ENCODE measurements at regions not wholly inside any gene's neighbourhood (a gene's known extent, or its start where the extent isn't known, plus 50 kb on each side); places are given as distances from the start of the nearest gene placed in this dataset.
A peak's percentile ranks its signal among the peaks of the same experiment; 100 is the strongest.

- H3K9me3 ChIP-seq, result no peaks in the 10 kb centered on the region
- no peak overlapping the region for H3K27ac ChIP-seq
- TF ChIP-seq CTCF (IDR thresholded peaks at IDR 0.05), result no peak
- intact Hi-C loops (cut with DNase I), result no loop called here
- no peak for DNase-seq
- H3K4me1 ChIP-seq, result no peaks in the 10 kb centered on the region
- no peak overlapping the region for H3K4me3 ChIP-seq
- no peaks in the 10 kb centered on the region for H3K36me3 ChIP-seq
- H3K9ac ChIP-seq (ENCODE audit: low read depth in 2 of 2, low read length in 2 of 2), result no peak overlapping the region
- H3K27me3 ChIP-seq, result no peaks in the 10 kb centered on the region
These were observed 414.4 kb upstream of the EEF2KMT start for GRCh38 chr16:5512014-5512413.

GRCh38 chr16:5510819-5511370 lies 413.3 kb upstream of the EEF2KMT start:
- no peak for DNase-seq
- no peak for TF ChIP-seq CTCF (IDR thresholded peaks at IDR 0.05)
- H3K27ac ChIP-seq, result no peak overlapping the region

GRCh38 chr16:5509794-5510193 lies 412.2 kb upstream of the EEF2KMT start:
- TF ChIP-seq CTCF (IDR thresholded peaks at IDR 0.05), result no peak
- Histone ChIP-seq H3K9me3 (no peaks in the 10 kb centered on the region), H3K27me3 (no peaks in the 10 kb centered on the region), H3K27ac (no peak overlapping the region), H3K36me3 (no peaks in the 10 kb centered on the region), H3K4me3 (no peak overlapping the region), H3K4me1 (no peaks in the 10 kb centered on the region), H3K9ac (ENCODE audit: low read depth in 2 of 2, low read length in 2 of 2) (no peak overlapping the region)
- DNase-seq, result peak; percentile 84
- intact Hi-C loops (cut with DNase I), result loop anchor here (5.0 kb wide), 1 partner anchor 98 kb away; no protein-coding TSS in a partner anchor

More at GRCh38 chr16:5510819-5511370, 413.3 kb upstream of the EEF2KMT start:
- Histone ChIP-seq H3K4me3 (no peak overlapping the region), H3K36me3 (no peaks in the 10 kb centered on the region), H3K9ac (ENCODE audit: low read depth in 2 of 2, low read length in 2 of 2) (no peak overlapping the region), H3K4me1 (no peaks in the 10 kb centered on the region), H3K27me3 (no peaks in the 10 kb centered on the region), H3K9me3 (no peaks in the 10 kb centered on the region)
- intact Hi-C loops (cut with DNase I), result no loop called here

DNA sequence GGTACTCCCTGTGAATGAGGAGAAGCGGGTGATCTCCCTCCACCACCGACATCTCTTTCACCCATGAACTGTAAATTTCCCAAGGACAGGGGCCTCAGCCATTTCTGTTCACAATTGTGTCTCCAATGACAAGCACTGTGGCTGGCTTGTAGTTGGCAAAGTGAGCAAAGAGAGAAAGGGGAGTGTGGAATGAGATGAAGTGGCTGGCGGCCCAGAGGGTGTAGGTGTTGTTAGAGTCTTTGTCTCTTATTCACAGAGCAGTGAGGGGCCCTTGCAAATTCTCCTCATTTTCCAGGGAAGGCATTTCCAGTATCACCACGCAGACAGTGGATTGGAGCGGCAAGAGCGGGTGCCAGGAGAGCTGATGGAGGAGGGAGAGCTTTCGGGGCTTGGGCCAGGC lies 411.7 kb upstream of the EEF2KMT start:
- no peak for DNase-seq
- Histone ChIP-seq H3K27ac (no peak overlapping the region), H3K4me1 (no peaks in the 10 kb centered on the region), H3K4me3 (no peak overlapping the region), H3K9me3 (no peaks in the 10 kb centered on the region), H3K36me3 (no peaks in the 10 kb centered on the region), H3K9ac (ENCODE audit: low read depth in 2 of 2, low read length in 2 of 2) (no peak overlapping the region), H3K27me3 (no peaks in the 10 kb centered on the region)
- intact Hi-C loops (cut with DNase I), result loop anchor here (5.0 kb wide), 1 partner anchor 98 kb away; no protein-coding TSS in a partner anchor
- TF ChIP-seq CTCF (IDR thresholded peaks at IDR 0.05), result no peak

DNA sequence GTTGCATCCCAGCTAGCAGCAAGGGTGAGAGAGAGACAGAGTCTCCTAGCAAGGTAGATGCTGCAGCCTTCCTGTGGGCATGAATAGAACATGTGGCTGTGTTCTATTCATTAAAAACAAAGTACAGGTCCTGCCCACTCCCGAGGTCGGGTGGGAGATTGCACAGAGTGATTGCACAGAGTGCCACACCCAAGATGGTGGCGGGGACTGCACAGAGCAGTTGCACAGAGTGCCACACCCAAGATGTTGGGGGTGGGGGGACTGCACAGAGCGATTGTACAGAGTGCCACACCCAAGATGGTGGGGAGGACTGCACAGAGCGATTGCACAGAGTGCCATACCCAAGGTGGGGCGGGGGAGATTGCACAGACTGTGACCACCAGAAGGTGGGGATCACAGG lies 410.8 kb upstream of the EEF2KMT start:
- intact Hi-C loops (cut with DNase I), result loop anchor here (5.0 kb wide), 1 partner anchor 99 kb away; no protein-coding TSS in a partner anchor
- Histone ChIP-seq H3K27me3 (no peaks in the 10 kb centered on the region), H3K27ac (no peak overlapping the region), H3K9me3 (no peaks in the 10 kb centered on the region), H3K36me3 (no peaks in the 10 kb centered on the region), H3K4me3 (no peak overlapping the region), H3K9ac (ENCODE audit: low read depth in 2 of 2, low read length in 2 of 2) (no peak overlapping the region), H3K4me1 (no peaks in the 10 kb centered on the region)
- DNase-seq, result no peak
- TF ChIP-seq CTCF (IDR thresholded peaks at IDR 0.05), result no peak

Measured in colonic mucosa (tissue), 4 donors.